GM06990 (cell line): ENCODE measurements at regions not wholly inside any gene's neighbourhood (a gene's known extent, or its start where the extent isn't known, plus 50 kb on each side); places are given as distances from the start of the nearest gene placed in this dataset.

Source experiments
- DNase-seq: peaks from one replicate; pipeline ENCODE4 v3.0.0-alpha.2; 2011; ENCODE audit not compliant: insufficient read length; ENCODE audit errors: extremely low read depth
- H3K27me3 ChIP-seq: replicated peaks from 2 replicates; pipeline ENCODE4 v1.6.0; 2011; ENCODE audit warnings: low read length; ENCODE audit not compliant: control insufficient read depth, insufficient read depth
- H3K36me3 ChIP-seq: 2 replicates; pipeline ENCODE4 v1.5.1; 2011; ENCODE audit warnings: low read length; ENCODE audit not compliant: control insufficient read depth, insufficient read depth
- H3K4me3 ChIP-seq: replicated peaks from 2 replicates; pipeline ENCODE4 v1.5.1; 2011; ENCODE audit warnings: low read depth, mild to moderate bottlenecking, control low read depth, low read length
- TF ChIP-seq, protein P1 (sequence below): IDR thresholded peaks from 2 replicates; pipeline ENCODE4 v1.5.1; 2011; ENCODE audit warnings: low read length, control low read depth, mild to moderate bottlenecking, inconsistent platforms; ENCODE audit not compliant: insufficient read depth, poor library complexity, severe bottlenecking

DNA sequence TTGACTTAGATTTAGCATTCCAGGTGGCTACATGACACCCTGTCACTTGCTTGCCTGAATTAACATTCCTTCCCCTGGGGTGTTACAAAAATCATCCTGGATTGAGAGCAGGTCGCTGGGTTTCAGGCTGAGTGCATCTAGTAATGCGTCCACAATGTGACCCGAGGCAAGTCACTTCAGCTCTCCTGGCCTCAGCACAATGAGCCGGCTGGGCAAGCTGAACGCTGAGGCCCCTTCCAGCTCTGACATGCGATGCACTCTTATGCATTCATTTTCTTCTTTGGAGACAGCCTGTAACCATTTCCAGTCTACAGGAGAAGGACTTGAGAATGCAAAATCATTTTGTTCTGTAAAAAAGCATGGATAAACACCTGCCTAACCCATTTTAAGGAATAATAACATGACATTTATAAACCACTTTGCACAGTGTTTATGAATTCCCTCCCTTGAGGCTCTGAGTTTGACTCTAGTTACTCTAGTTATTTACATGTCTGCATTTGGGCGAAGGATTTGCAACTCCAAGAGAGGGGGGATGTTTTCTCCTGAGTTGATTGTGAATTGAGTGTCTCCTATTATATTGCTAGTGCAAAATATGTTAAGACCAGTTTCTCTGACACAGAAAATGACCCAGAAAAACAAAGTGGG lies 63.0 kb upstream of the CPO start:
- TF ChIP-seq, protein P1, sequence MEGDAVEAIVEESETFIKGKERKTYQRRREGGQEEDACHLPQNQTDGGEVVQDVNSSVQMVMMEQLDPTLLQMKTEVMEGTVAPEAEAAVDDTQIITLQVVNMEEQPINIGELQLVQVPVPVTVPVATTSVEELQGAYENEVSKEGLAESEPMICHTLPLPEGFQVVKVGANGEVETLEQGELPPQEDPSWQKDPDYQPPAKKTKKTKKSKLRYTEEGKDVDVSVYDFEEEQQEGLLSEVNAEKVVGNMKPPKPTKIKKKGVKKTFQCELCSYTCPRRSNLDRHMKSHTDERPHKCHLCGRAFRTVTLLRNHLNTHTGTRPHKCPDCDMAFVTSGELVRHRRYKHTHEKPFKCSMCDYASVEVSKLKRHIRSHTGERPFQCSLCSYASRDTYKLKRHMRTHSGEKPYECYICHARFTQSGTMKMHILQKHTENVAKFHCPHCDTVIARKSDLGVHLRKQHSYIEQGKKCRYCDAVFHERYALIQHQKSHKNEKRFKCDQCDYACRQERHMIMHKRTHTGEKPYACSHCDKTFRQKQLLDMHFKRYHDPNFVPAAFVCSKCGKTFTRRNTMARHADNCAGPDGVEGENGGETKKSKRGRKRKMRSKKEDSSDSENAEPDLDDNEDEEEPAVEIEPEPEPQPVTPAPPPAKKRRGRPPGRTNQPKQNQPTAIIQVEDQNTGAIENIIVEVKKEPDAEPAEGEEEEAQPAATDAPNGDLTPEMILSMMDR = no peak
- H3K4me3 ChIP-seq = no peak overlapping the region
- DNase-seq = no peak
- no peaks in the 10 kb centered on the region for H3K27me3 ChIP-seq
- H3K36me3 ChIP-seq = no peaks in the 10 kb centered on the region

DNA sequence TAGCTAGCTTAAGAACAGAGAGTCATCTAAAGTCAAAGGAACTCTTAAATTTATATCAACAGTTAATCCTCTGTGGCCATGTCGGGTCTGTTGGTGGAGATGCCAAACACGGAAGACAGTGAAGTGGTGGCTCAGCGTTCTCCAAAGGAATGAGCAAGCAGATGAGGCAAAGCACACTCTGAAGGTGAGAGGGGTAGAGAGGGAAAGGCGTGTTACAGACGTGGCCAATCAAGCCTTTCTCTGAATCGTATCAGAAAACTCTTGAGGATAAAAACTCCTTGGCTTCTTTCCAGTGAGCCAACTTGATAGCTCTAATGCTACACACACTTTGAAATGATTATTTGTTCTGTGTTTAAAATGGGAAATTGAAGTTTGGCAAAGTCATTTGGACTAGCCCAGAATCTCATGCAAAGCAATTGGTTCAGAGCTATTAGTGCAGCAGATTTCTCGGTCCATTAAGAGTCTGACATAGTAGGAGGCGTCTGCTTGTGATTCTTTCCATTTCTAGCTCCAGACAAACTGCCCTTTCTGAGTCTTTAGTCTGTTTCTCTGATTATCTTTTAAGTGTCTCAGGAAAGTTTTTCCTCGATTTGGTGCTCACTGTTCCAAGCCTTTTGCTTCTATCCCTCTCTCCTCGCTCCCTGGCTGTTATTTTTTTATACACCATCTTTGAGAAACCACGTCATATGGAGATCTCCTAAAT lies 57.5 kb upstream of the CPO start:
- Histone ChIP-seq H3K27me3 (no peaks in the 10 kb centered on the region), H3K36me3 (no peaks in the 10 kb centered on the region), H3K4me3 (no peak overlapping the region)
- TF ChIP-seq, protein P1 = no peak
- no peak for DNase-seq

DNA sequence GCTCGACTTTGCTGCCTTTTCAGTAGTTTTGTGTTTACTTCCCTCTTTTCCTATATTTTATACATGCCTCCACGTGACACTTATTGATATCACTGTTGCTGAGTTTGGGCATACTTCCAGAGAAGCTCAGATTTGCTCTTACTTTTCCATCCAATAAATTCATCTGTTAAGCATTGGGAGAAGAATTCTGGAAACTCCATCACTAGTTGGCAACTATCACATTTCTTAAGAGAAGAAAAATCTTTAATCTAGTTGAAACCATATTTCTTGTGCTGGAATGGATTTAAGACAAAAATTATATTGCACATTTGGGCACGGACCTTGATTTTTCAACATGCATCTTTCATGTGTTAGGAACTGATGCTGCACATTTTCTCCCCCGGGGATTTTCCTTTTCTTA lies 52.6 kb upstream of the CPO start:
- TF ChIP-seq, protein P1 = no peak
- no peaks in the 10 kb centered on the region for H3K36me3 ChIP-seq
- no peak overlapping the region for H3K4me3 ChIP-seq
- H3K27me3 ChIP-seq = no peaks in the 10 kb centered on the region
- no peak for DNase-seq

DNA sequence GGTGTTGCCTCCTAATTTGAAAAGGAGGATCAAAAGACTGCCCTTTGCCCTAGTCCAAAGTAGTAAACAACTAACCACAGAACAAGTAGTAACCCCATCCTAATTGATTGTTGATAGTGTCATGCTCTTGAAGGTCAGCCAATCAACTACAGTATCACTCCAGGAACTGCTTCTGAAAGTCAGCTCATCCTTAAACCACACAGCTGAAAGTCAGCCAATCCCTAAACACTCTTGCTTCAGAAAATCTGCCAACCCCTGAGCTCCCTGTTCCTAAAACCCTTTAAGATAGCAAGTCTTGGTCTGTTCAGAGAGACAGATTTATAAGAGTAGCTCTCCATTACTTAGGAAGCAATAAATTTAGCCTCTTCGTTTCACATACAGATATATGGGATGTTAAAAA lies 51.6 kb upstream of the CPO start:
- Histone ChIP-seq H3K4me3 (no peak overlapping the region), H3K36me3 (no peaks in the 10 kb centered on the region), H3K27me3 (no peaks in the 10 kb centered on the region)
- no peak for DNase-seq
- TF ChIP-seq, protein P1 = no peak
